Activated effector memory CD4-positive, alpha-beta T cell treated with anti-CD3 and anti-CD28 coated beads, Interleukin-2, amount 50 U/mL, for 16 hours (primary cell): ENCODE measurements at regions not wholly inside any gene's neighbourhood (a gene's known extent, or its start where the extent isn't known, plus 50 kb on each side); places are given as distances from the start of the nearest gene placed in this dataset.

ENCODE experiments used
- DNase-seq: peaks from one replicate; pipeline ENCODE4 v3.0.0-alpha.2; 2020

- no peak for DNase-seq
These were observed 64.4 kb upstream of the LINC01488 start for GRCh38 chr11:69416762-69417698.

- DNase-seq: no peak
These were observed 63.8 kb upstream of the LINC01488 start for GRCh38 chr11:69417699-69418085.

- DNase-seq: no peak
These were observed 62.7 kb upstream of the LINC01488 start for GRCh38 chr11:69418576-69419296.

GRCh38 chr11:69419662-69420395, 61.6 kb upstream of the LINC01488 start:
- DNase-seq: no peak

- DNase-seq: no peak
These were observed 58.8 kb upstream of the LINC01488 start for GRCh38 chr11:69422645-69423044.

- DNase-seq: no peak
These were observed 58.3 kb upstream of the LINC01488 start for GRCh38 chr11:69423181-69423580.

- DNase-seq: no peak
These were observed 57.7 kb upstream of the LINC01488 start for GRCh38 chr11:69423611-69424385.

- no peak for DNase-seq
These were observed 56.7 kb upstream of the LINC01488 start for GRCh38 chr11:69424748-69425147.

GRCh38 chr11:69425444-69425843, 56.0 kb upstream of the LINC01488 start:
- DNase-seq: no peak

GRCh38 chr11:69425895-69426544, 55.4 kb upstream of the LINC01488 start:
- DNase-seq: no peak

GRCh38 chr11:69427337-69427736, 54.1 kb upstream of the LINC01488 start:
- DNase-seq: no peak

GRCh38 chr11:69427906-69428880, 53.3 kb upstream of the LINC01488 start:
- no peak for DNase-seq

GRCh38 chr11:69429716-69430491, 51.6 kb upstream of the LINC01488 start:
- no peak for DNase-seq

- DNase-seq: no peak
These were observed 50.9 kb upstream of the LINC01488 start for GRCh38 chr11:69430566-69430965.

GRCh38 chr11:69431136-69431535, 50.3 kb upstream of the LINC01488 start:
- DNase-seq: no peak
